GM23338 (cell line): ENCODE measurements at regions not wholly inside any gene's neighbourhood (a gene's known extent, or its start where the extent isn't known, plus 50 kb on each side); places are given as distances from the start of the nearest gene placed in this dataset.

ENCODE experiments used
- EZH2 ChIP-seq: fragments of 200-600 bp; sonication (generic); IDR thresholded peaks from one replicate; pipeline ENCODE4 v1.8.0; 2017; ENCODE audit warnings: antibody characterized with exemption, mild to moderate bottlenecking, low read depth; ENCODE audit not compliant: unreplicated experiment
- EZH2phosphoT487 ChIP-seq: fragments of 200-600 bp; sonication (generic); IDR thresholded peaks from one replicate; pipeline ENCODE4 v1.8.1; 2018; ENCODE audit warnings: antibody characterized with exemption; ENCODE audit not compliant: unreplicated experiment
- POLR2AphosphoS5 ChIP-seq: IDR thresholded peaks from 2 replicates; pipeline ENCODE4 v1.6.1; 2016; ENCODE audit warnings: antibody characterized with exemption, low read depth
- TF ChIP-seq, protein P1 (sequence below), 2 experiments: fragments of 200-600 bp in 1 of 2; sonication (generic) in 1 of 2; conservative IDR thresholded peaks; 2 replicates each; pipeline versions ENCODE4 v1.5.1 to v1.6.1; 2016 to 2017; ENCODE audit warnings: antibody characterized with exemption in 2 of 2, low read depth in 2 of 2, mild to moderate bottlenecking in 2 of 2, moderate library complexity in 1 of 2

DNA sequence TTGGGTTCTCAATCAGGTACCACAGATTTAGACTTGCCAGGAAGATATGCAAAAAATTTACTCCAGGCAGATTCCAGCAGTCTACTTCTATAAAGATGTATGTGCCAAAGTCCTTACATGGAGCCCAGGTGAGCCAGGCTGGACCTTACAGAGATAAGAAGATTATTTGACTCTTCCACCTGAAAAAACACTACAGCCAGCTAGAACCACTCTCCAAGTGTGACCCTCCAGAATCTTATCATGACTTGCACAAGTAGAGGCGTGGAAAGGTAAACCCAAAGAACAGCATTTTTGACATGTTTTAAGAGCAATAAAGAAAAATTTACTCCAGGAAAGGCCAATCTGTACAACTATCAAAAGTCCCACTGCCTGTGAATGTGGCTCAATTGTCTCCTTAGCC, 146.8 kb upstream of the DPT start:
- TF ChIP-seq EZH2 (no peak), POLR2AphosphoS5 (no peak), EZH2phosphoT487 (no peak)
- TF ChIP-seq, protein P1, sequence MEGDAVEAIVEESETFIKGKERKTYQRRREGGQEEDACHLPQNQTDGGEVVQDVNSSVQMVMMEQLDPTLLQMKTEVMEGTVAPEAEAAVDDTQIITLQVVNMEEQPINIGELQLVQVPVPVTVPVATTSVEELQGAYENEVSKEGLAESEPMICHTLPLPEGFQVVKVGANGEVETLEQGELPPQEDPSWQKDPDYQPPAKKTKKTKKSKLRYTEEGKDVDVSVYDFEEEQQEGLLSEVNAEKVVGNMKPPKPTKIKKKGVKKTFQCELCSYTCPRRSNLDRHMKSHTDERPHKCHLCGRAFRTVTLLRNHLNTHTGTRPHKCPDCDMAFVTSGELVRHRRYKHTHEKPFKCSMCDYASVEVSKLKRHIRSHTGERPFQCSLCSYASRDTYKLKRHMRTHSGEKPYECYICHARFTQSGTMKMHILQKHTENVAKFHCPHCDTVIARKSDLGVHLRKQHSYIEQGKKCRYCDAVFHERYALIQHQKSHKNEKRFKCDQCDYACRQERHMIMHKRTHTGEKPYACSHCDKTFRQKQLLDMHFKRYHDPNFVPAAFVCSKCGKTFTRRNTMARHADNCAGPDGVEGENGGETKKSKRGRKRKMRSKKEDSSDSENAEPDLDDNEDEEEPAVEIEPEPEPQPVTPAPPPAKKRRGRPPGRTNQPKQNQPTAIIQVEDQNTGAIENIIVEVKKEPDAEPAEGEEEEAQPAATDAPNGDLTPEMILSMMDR (conservative IDR thresholded peaks at IDR 0.05; ENCODE audit: low read depth in 2 of 2) = no peak
